MCF 10A (cell line): ENCODE measurements at regions not wholly inside any gene's neighbourhood (a gene's known extent, or its start where the extent isn't known, plus 50 kb on each side); places are given as distances from the start of the nearest gene placed in this dataset.

Source experiments
- BruUV-seq: library from RNA; stranded (reverse); fragments of 400-500 nt; replicated peaks from 2 replicates; lab custom pipeline; 2021; lab: Mats Ljungman, UMichigan
- CTCF ChIA-PET: fragments of 300-600 bp; sonication (Branson Sonifier 250); formaldehyde crosslinking; extraction: SDS; loops from one replicate; lab custom pipeline; 2021; ENCODE audit warnings: antibody characterized with exemption, inconsistent platforms; lab: Yijun Ruan, JAX
- POLR2A ChIA-PET: fragments of 300-600, 350-650 bp; sonication (Branson Sonifier 250); formaldehyde crosslinking; extraction: SDS; loops from one replicate; lab custom pipeline; 2020; ENCODE audit warnings: antibody characterized with exemption, inconsistent platforms; lab: Yijun Ruan, JAX
- DNase-seq: peaks from one replicate; pipeline ENCODE4 v3.0.0-alpha.2; 2018; ENCODE audit not compliant: unreplicated experiment
- H3K27ac Mint-ChIP-seq: one replicate; pipeline ENCODE4 v1.8.0; 2022; ENCODE audit warnings: mild to moderate bottlenecking, low read depth, mixed read lengths; ENCODE audit not compliant: unreplicated experiment
- H3K27me3 Mint-ChIP-seq: one replicate; pipeline ENCODE4 v1.8.0; 2022; ENCODE audit warnings: mixed read lengths; ENCODE audit not compliant: insufficient read depth, unreplicated experiment
- H3K36me3 Mint-ChIP-seq: one replicate; pipeline ENCODE4 v1.8.0; 2022; ENCODE audit warnings: mild to moderate bottlenecking, moderate library complexity, mixed read lengths; ENCODE audit not compliant: insufficient read depth, unreplicated experiment
- H3K4me1 Mint-ChIP-seq: one replicate; pipeline ENCODE4 v1.8.0; 2022; ENCODE audit warnings: mixed read lengths; ENCODE audit not compliant: insufficient read depth, unreplicated experiment
- H3K4me3 Mint-ChIP-seq: one replicate; pipeline ENCODE4 v1.8.0; 2022; ENCODE audit warnings: mild to moderate bottlenecking, moderate library complexity, mixed read lengths; ENCODE audit not compliant: unreplicated experiment
- H3K9me3 Mint-ChIP-seq: one replicate; pipeline ENCODE4 v1.8.0; 2022; ENCODE audit warnings: mixed read lengths; ENCODE audit not compliant: unreplicated experiment
- intact Hi-C: fragments of 100-400 bp; cut with micrococcal nuclease; formaldehyde crosslinking; loops from 2 replicates; pipeline ENCODE4 v1.14.1; 2022
- TF ChIP-seq, protein P1 (sequence below): fragments of 200-600 bp; IDR thresholded peaks from one replicate; pipeline ENCODE4 v1.8.0; 2022; ENCODE audit warnings: antibody characterized with exemption, mild to moderate bottlenecking; ENCODE audit not compliant: unreplicated experiment

DNA sequence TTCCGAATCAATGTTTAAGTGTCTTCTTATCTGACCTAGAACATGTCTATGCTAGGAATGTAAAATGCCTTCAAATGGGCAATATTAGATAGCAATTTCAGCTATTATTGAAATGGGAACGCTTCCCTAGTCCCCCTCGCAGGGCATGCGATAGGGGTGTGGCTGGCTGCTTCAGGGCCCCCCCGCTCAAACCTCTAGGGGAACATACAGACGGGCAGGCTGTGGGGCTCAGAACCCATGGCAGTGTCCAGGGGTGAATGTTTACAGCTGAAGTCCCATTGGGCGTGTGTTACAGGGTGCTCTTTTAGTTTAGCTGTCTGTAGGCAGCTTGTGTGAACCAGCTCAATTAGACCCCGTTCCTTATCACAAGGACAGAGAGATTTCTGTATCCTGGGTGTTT lies 315.9 kb downstream of the DSEL start:
- Mint-ChIP-seq H3K27ac (no peak overlapping the region), H3K4me1 (no peaks in the 10 kb centered on the region), H3K36me3 (no peaks in the 10 kb centered on the region), H3K9me3 (no peaks in the 10 kb centered on the region), H3K4me3 (no peak overlapping the region), H3K27me3 (peaks cover 74% of the 10 kb centered on the region)
- POLR2A ChIA-PET: interaction anchor here (0.6 to 0.7 kb wide), 2 partner anchors 96 to 976 kb away, joined by 3 to 4 read pairs; no protein-coding TSS in a partner anchor
- DNase-seq: no peak
- CTCF ChIA-PET: interaction anchor here (0.6 to 5.8 kb wide), 17 partner anchors 9 to 1496 kb away, joined by 3 to 72 read pairs (median 4); no protein-coding TSS in a partner anchor
- intact Hi-C loops: loop anchor here (1.0 kb wide), 1 partner anchor 96 kb away; no protein-coding TSS in a partner anchor
- BruUV-seq: no TSS peak
- TF ChIP-seq, protein P1, sequence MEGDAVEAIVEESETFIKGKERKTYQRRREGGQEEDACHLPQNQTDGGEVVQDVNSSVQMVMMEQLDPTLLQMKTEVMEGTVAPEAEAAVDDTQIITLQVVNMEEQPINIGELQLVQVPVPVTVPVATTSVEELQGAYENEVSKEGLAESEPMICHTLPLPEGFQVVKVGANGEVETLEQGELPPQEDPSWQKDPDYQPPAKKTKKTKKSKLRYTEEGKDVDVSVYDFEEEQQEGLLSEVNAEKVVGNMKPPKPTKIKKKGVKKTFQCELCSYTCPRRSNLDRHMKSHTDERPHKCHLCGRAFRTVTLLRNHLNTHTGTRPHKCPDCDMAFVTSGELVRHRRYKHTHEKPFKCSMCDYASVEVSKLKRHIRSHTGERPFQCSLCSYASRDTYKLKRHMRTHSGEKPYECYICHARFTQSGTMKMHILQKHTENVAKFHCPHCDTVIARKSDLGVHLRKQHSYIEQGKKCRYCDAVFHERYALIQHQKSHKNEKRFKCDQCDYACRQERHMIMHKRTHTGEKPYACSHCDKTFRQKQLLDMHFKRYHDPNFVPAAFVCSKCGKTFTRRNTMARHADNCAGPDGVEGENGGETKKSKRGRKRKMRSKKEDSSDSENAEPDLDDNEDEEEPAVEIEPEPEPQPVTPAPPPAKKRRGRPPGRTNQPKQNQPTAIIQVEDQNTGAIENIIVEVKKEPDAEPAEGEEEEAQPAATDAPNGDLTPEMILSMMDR: no peak

DNA sequence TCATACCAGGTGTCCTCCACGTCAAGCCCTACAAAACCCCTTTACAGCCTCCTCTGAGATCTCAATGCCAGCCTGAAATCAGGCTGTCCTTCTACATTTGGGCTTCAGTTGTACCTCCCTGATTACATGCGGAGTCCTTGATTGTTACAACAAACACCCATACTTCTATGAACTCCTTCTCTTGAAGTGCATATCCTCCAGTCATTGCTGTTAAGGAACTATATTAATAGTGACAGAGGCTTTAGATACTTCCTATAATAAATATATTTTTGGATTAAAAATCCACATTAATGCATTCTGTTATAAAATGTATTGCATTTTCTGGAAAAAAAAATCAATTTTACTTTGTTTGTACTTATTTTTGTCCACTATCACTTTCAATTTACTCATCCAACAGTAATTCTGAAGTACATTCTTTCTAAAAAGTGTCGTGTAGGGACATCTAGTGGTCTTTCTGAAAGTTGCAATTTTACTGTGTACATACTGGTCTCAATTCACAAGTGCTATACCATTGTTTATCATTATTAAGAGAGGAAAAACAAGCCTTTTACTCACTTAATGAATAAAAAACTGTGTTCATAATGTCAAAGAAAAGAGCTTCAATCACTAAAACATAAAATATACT lies 316.4 kb downstream of the DSEL start:
- DNase-seq: peak; percentile 65
- Mint-ChIP-seq H3K9me3 (no peaks in the 10 kb centered on the region), H3K27ac (no peak overlapping the region), H3K4me3 (no peak overlapping the region), H3K4me1 (no peaks in the 10 kb centered on the region), H3K27me3 (peaks cover 79% of the 10 kb centered on the region), H3K36me3 (no peaks in the 10 kb centered on the region)
- ChIA-PET POLR2A (interaction anchor here (0.6 to 0.7 kb wide), 2 partner anchors 96 to 976 kb away, joined by 3 to 4 read pairs; no protein-coding TSS in a partner anchor), CTCF (interaction anchor here (0.6 to 5.8 kb wide), 18 partner anchors 8 to 1496 kb away, joined by 3 to 72 read pairs (median 5); no protein-coding TSS in a partner anchor)
- TF ChIP-seq, protein P1: peak; percentile 53
- intact Hi-C loops: loop anchor here (1.0 to 5.0 kb wide), 2 partner anchors 96 to 638 kb away; no protein-coding TSS in a partner anchor
- no TSS peak for BruUV-seq

DNA sequence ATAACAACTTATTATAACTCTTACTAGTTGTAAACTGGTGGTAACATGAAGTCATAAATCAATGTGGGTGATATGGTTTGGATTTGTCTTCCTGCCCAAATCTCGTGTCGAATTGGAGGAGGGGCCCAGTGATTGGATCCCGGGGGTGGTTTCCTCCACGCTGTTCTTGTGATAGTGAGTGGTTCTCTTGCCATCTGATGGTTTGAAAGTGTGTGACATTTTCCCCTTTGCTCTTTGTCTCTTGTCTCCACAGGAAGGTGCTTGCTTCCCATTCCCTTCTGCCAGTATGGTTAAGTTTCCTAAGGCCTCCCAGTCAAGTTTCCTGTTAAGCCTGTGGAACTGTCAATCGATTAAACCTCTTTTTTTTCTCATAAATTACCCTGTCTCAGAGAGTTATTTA lies 321.6 kb downstream of the DSEL start:
- DNase-seq: no peak
- Mint-ChIP-seq H3K4me1 (no peaks in the 10 kb centered on the region), H3K27me3 (peaks cover 86% of the 10 kb centered on the region), H3K27ac (no peak overlapping the region), H3K4me3 (no peak overlapping the region), H3K36me3 (no peaks in the 10 kb centered on the region), H3K9me3 (no peaks in the 10 kb centered on the region)
- ChIA-PET POLR2A (no interaction called here), CTCF (no interaction called here)
- TF ChIP-seq, protein P1: no peak
- no TSS peak for BruUV-seq
- intact Hi-C loops: loop anchor here (5.0 kb wide), 1 partner anchor 633 kb away; no protein-coding TSS in a partner anchor

DNA sequence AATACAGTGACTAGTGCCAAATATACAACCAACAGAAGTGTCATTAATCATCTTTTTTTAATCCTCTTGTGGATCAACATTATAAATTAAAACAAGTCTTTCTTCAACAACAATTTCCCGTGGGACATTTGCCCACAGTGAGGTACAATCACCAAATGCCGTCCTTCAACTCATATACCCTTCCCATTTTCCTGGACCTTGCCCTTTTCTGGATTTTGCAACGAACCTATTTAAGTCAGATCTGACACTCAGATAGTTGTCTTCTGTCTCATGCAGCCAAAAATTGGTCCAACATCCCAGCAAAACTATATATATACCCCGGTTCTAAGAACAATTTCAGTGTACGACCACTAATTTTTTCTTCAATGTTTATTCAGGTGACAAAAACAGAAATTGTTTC lies 324.0 kb downstream of the DSEL start:
- BruUV-seq: no TSS peak
- TF ChIP-seq, protein P1: no peak
- Mint-ChIP-seq H3K4me1 (no peaks in the 10 kb centered on the region), H3K27me3 (peaks cover 93% of the 10 kb centered on the region), H3K4me3 (no peak overlapping the region), H3K9me3 (no peaks in the 10 kb centered on the region), H3K27ac (no peak overlapping the region), H3K36me3 (no peaks in the 10 kb centered on the region)
- no peak for DNase-seq
- ChIA-PET POLR2A (no interaction called here), CTCF (interaction anchor here (1.3 kb wide), 1 partner anchor 8 kb away, joined by 4 read pairs; no protein-coding TSS in a partner anchor)
- intact Hi-C loops: no loop called here
